HG03354 (cell line): ENCODE measurements at regions not wholly inside any gene's neighbourhood (a gene's known extent, or its start where the extent isn't known, plus 50 kb on each side); places are given as distances from the start of the nearest gene placed in this dataset.

Experiments used
- ATAC-seq: cut with Tn5 transposase; IDR thresholded peaks from one replicate; pipeline ENCODE4 v1.9.1; 2021; ENCODE audit warnings: mild to moderate bottlenecking; ENCODE audit not compliant: unreplicated experiment, poor library complexity, severe bottlenecking

GRCh38 chr2:129443235-129443864 lies 536.1 kb upstream of the RAB6C start:
- no peak for ATAC-seq

- ATAC-seq, result no peak
These were observed 535.4 kb upstream of the RAB6C start for GRCh38 chr2:129443865-129444739.

GRCh38 chr2:129444751-129445150 lies 534.7 kb upstream of the RAB6C start:
- ATAC-seq, result no peak

GRCh38 chr2:129456691-129457090 lies 522.8 kb upstream of the RAB6C start:
- no peak for ATAC-seq

- no peak for ATAC-seq
These were observed 522.1 kb upstream of the RAB6C start for GRCh38 chr2:129457277-129457818.

- no peak for ATAC-seq
These were observed 521.5 kb upstream of the RAB6C start for GRCh38 chr2:129458006-129458405.

GRCh38 chr2:129458436-129458835 lies 521.0 kb upstream of the RAB6C start:
- ATAC-seq, result no peak

- ATAC-seq, result no peak
These were observed 520.1 kb upstream of the RAB6C start for GRCh38 chr2:129459200-129459876.

GRCh38 chr2:129459881-129460280 lies 519.6 kb upstream of the RAB6C start:
- no peak for ATAC-seq

- ATAC-seq, result no peak
These were observed 518.9 kb upstream of the RAB6C start for GRCh38 chr2:129460299-129461198.

- no peak for ATAC-seq
These were observed 517.1 kb upstream of the RAB6C start for GRCh38 chr2:129462349-129462748.

GRCh38 chr2:129462967-129463366 lies 516.5 kb upstream of the RAB6C start:
- no peak for ATAC-seq

GRCh38 chr2:129464036-129464435 lies 515.4 kb upstream of the RAB6C start:
- no peak for ATAC-seq

GRCh38 chr2:129464631-129465030 lies 514.8 kb upstream of the RAB6C start:
- ATAC-seq, result no peak

GRCh38 chr2:129465045-129465444 lies 514.4 kb upstream of the RAB6C start:
- no peak for ATAC-seq

GRCh38 chr2:129466389-129466788 lies 513.1 kb upstream of the RAB6C start:
- no peak for ATAC-seq

GRCh38 chr2:129467012-129467779 lies 512.3 kb upstream of the RAB6C start:
- no peak for ATAC-seq

- no peak for ATAC-seq
These were observed 511.5 kb upstream of the RAB6C start for GRCh38 chr2:129467941-129468340.

- no peak for ATAC-seq
These were observed 510.6 kb upstream of the RAB6C start for GRCh38 chr2:129468879-129469278.
